KMS-11 (cell line): ENCODE measurements at regions not wholly inside any gene's neighbourhood (a gene's known extent, or its start where the extent isn't known, plus 50 kb on each side); places are given as distances from the start of the nearest gene placed in this dataset.

Source experiments
- H2AFZ ChIP-seq: fragments of 200-600 bp; sonication (generic); 2 replicates; pipeline ENCODE4 v1.6.1; 2016; ENCODE audit warnings: antibody characterized with exemption, mixed run types, low read depth
- H3K27ac ChIP-seq: fragments of 200-600 bp; sonication (generic); 2 replicates; pipeline ENCODE4 v1.6.1; 2016; ENCODE audit warnings: mild to moderate bottlenecking, mixed run types
- H3K27me3 ChIP-seq: fragments of 200-600 bp; sonication (generic); 2 replicates; pipeline ENCODE4 v1.6.1; 2017; ENCODE audit warnings: mild to moderate bottlenecking, low read depth, mixed run types, moderate library complexity; ENCODE audit not compliant: insufficient read depth
- H3K36me3 ChIP-seq: fragments of 200-600 bp; sonication (generic); 2 replicates; pipeline ENCODE4 v1.6.1; 2017; ENCODE audit warnings: mild to moderate bottlenecking, mixed run types; ENCODE audit not compliant: insufficient read depth
- H3K4me1 ChIP-seq: fragments of 200-600 bp; sonication (generic); 2 replicates; pipeline ENCODE4 v1.6.1; 2016; ENCODE audit warnings: mild to moderate bottlenecking, low read depth, mixed run types; ENCODE audit not compliant: poor library complexity, severe bottlenecking
- H3K4me2 ChIP-seq: fragments of 200-600 bp; sonication (generic); 2 replicates; pipeline ENCODE4 v1.7.0; 2016; ENCODE audit warnings: mild to moderate bottlenecking, mixed run types
- H3K4me3 ChIP-seq: fragments of 200-600 bp; sonication (generic); IDR thresholded peaks from 2 replicates; pipeline ENCODE4 v1.6.1; 2017; ENCODE audit warnings: low read depth, low read length, mixed read lengths; ENCODE audit not compliant: insufficient read depth
- H3K79me2 ChIP-seq: fragments of 200-600 bp; sonication (generic); 2 replicates; pipeline ENCODE4 v1.6.1; 2016; ENCODE audit warnings: low read depth, mixed run types; ENCODE audit not compliant: insufficient read depth
- H3K9ac ChIP-seq: fragments of 200-600 bp; sonication (generic); 2 replicates; pipeline ENCODE4 v1.6.1; 2016; ENCODE audit warnings: mild to moderate bottlenecking, mixed run types
- H4K20me1 ChIP-seq: fragments of 200-600 bp; sonication (generic); 2 replicates; pipeline ENCODE4 v1.6.1; 2016; ENCODE audit warnings: mild to moderate bottlenecking, mixed run types; ENCODE audit not compliant: insufficient read depth
- TF ChIP-seq, protein P1 (sequence below): fragments of 200-600 bp; sonication (generic); conservative IDR thresholded peaks from 2 replicates; pipeline ENCODE4 v1.6.1; 2017; ENCODE audit warnings: low read depth, mild to moderate bottlenecking, antibody characterized with exemption, low read length, moderate library complexity, mixed read lengths

- TF ChIP-seq, protein P1, sequence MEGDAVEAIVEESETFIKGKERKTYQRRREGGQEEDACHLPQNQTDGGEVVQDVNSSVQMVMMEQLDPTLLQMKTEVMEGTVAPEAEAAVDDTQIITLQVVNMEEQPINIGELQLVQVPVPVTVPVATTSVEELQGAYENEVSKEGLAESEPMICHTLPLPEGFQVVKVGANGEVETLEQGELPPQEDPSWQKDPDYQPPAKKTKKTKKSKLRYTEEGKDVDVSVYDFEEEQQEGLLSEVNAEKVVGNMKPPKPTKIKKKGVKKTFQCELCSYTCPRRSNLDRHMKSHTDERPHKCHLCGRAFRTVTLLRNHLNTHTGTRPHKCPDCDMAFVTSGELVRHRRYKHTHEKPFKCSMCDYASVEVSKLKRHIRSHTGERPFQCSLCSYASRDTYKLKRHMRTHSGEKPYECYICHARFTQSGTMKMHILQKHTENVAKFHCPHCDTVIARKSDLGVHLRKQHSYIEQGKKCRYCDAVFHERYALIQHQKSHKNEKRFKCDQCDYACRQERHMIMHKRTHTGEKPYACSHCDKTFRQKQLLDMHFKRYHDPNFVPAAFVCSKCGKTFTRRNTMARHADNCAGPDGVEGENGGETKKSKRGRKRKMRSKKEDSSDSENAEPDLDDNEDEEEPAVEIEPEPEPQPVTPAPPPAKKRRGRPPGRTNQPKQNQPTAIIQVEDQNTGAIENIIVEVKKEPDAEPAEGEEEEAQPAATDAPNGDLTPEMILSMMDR, result no peak
- Histone ChIP-seq H3K4me1 (no peaks in the 10 kb centered on the region), H3K27ac (no peak overlapping the region), H4K20me1 (no peaks in the 10 kb centered on the region), H3K36me3 (no peaks in the 10 kb centered on the region), H3K4me3 (no peak overlapping the region), H3K9ac (no peak overlapping the region), H2AFZ (no peak overlapping the region), H3K4me2 (no peak overlapping the region), H3K27me3 (no peaks in the 10 kb centered on the region), H3K79me2 (no peaks in the 10 kb centered on the region)
Observed at GRCh38 chr12:47299586-47299985, 219.8 kb upstream of the AMIGO2 start.

- H3K9ac ChIP-seq, result no peak overlapping the region
- H3K79me2 ChIP-seq, result no peaks in the 10 kb centered on the region
- no peaks in the 10 kb centered on the region for H3K4me1 ChIP-seq
- no peaks in the 10 kb centered on the region for H3K27me3 ChIP-seq
- H3K4me2 ChIP-seq, result no peak overlapping the region
- H2AFZ ChIP-seq, result no peak overlapping the region
- no peaks in the 10 kb centered on the region for H4K20me1 ChIP-seq
- H3K27ac ChIP-seq, result no peak overlapping the region
- H3K4me3 ChIP-seq, result no peak overlapping the region
- no peaks in the 10 kb centered on the region for H3K36me3 ChIP-seq
- TF ChIP-seq, protein P1, result no peak
Observed at GRCh38 chr12:47297993-47298392, 218.2 kb upstream of the AMIGO2 start.

- H3K4me1 ChIP-seq, result no peaks in the 10 kb centered on the region
- no peak overlapping the region for H3K9ac ChIP-seq
- no peak overlapping the region for H3K4me2 ChIP-seq
- H4K20me1 ChIP-seq, result no peaks in the 10 kb centered on the region
- H3K27me3 ChIP-seq, result no peaks in the 10 kb centered on the region
- TF ChIP-seq, protein P1, result no peak
- H3K36me3 ChIP-seq, result no peaks in the 10 kb centered on the region
- H3K4me3 ChIP-seq, result no peak overlapping the region
- no peak overlapping the region for H2AFZ ChIP-seq
- no peak overlapping the region for H3K27ac ChIP-seq
- H3K79me2 ChIP-seq, result no peaks in the 10 kb centered on the region
Observed at GRCh38 chr12:47296828-47297227, 217.1 kb upstream of the AMIGO2 start.

DNA sequence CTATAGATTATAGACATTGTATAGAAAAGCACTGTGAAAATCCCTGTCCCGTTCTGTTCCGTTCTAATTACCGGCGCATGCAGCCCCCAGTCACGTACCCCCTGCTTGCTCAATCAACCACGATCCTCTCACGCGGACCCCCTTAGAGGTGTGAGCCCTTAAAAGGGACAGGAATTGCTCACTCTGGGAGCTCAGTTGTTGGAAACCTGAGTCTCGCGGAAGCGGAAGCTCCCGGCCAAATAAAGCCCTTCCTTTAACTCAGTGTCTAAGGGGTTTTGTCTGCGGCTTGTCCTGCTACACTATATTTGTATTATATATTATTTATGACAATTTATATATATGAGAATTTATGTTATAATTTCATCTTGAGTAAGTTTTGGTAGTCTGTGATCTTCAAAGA is 213.6 kb upstream of the AMIGO2 start:
- H3K4me2 ChIP-seq, result no peak overlapping the region
- H3K4me1 ChIP-seq, result no peaks in the 10 kb centered on the region
- no peaks in the 10 kb centered on the region for H4K20me1 ChIP-seq
- no peak overlapping the region for H3K4me3 ChIP-seq
- TF ChIP-seq, protein P1, result no peak
- no peaks in the 10 kb centered on the region for H3K27me3 ChIP-seq
- H2AFZ ChIP-seq, result no peak overlapping the region
- no peaks in the 10 kb centered on the region for H3K79me2 ChIP-seq
- H3K27ac ChIP-seq, result no peak overlapping the region
- no peak overlapping the region for H3K9ac ChIP-seq
- H3K36me3 ChIP-seq, result no peaks in the 10 kb centered on the region
